Left lung (tissue), 4 donors: ENCODE measurements at regions not wholly inside any gene's neighbourhood (a gene's known extent, or its start where the extent isn't known, plus 50 kb on each side); places are given as distances from the start of the nearest gene placed in this dataset.

Experiments used
- ATAC-seq: fragments of 200-7000 bp; cut with Tn5 transposase; one replicate; pipeline ENCODE4 v1.9.1; 2020; ENCODE audit warnings: moderate library complexity
- DNase-seq, 4 donors: peaks; one replicate each; pipeline ENCODE4 v3.0.0-alpha.2; 2013 to 2020
- H3K27ac ChIP-seq, 2 donors: fragments of 200-600 bp; sonication (generic) in 1 of 2; one replicate each; pipeline versions ENCODE4 v1.5.0 to v1.8.0; 2020 to 2021
- H3K27me3 ChIP-seq, 2 donors: fragments of 200-600 bp; sonication (generic) in 1 of 2; one replicate each; pipeline versions ENCODE4 v1.5.0 to v1.8.0; 2020 to 2021
- H3K36me3 ChIP-seq, 2 donors: fragments of 200-600 bp; sonication (generic) in 1 of 2; one replicate each; pipeline versions ENCODE4 v1.5.0 to v1.8.0; 2020 to 2021
- H3K4me1 ChIP-seq, 2 donors: fragments of 200-600 bp; one replicate each; pipeline ENCODE4 v1.8.0; 2021
- H3K4me3 ChIP-seq, 2 donors: fragments of 200-600 bp; sonication (generic) in 1 of 2; one replicate each; pipeline versions ENCODE4 v1.5.0 to v1.8.0; 2020 to 2021; ENCODE audit warnings: mild to moderate bottlenecking in 1 of 2
- H3K9me3 ChIP-seq, 2 donors: fragments of 200-600 bp; sonication (generic) in 1 of 2; one replicate each; pipeline versions ENCODE4 v1.5.0 to v1.8.0; 2020 to 2021
- intact Hi-C, 2 donors: fragments of 100-400 bp; cut with DNase I; formaldehyde crosslinking; loops; one replicate each; pipeline versions ENCODE4 v1.11.2 to v1.14.2; 2022
- TF ChIP-seq, protein P1 (sequence below), 2 donors: fragments of 200-600 bp; sonication (generic) in 1 of 2; IDR thresholded peaks; one replicate each; pipeline versions ENCODE4 v1.5.0 to v1.8.0; 2021; ENCODE audit warnings: antibody characterized with exemption in 2 of 2
- donor health status: DM: no; HTN: yes; CAD: no.
- donor health status: DM: no; HTN: no; CAD: no.

DNA sequence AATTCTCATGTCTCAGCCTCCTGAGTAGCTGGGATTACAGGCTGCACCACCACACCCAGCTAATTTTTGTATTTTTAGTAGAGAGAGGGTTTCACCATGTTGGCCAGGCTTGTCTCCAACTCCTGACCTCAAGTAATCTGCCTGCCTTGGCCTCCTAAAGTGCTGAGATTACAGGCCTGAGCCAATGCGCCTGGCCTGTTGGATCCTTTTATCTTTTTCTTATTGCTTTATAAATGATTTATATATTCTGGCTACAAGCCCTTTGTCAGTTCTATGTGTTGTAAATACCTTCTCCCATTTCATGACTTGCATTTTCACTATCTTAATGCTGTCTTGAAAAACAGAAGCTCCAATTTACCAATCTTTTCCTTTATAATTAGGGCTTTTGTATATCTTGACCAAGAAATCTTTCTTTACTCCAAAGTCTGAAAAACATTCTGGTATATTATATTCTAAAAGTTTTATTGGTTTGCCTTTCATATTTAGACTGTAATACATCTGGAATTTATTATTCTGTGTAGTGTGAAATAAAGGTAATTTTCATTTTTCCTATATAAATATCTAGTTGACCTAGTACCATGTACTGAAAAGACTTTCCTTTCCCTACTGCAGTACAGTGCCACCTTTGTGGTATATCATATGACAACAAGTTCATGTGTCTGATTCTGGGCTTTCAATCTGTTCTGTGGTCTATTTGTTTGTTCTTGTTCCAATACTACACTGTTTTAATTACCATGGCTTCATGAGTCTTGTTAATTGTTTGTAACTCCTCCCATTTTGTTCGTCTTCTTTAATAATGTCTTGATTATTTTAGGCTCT lies 52.9 kb upstream of the RNU6-1 start:
- DNase-seq: no peak
- TF ChIP-seq, protein P1, sequence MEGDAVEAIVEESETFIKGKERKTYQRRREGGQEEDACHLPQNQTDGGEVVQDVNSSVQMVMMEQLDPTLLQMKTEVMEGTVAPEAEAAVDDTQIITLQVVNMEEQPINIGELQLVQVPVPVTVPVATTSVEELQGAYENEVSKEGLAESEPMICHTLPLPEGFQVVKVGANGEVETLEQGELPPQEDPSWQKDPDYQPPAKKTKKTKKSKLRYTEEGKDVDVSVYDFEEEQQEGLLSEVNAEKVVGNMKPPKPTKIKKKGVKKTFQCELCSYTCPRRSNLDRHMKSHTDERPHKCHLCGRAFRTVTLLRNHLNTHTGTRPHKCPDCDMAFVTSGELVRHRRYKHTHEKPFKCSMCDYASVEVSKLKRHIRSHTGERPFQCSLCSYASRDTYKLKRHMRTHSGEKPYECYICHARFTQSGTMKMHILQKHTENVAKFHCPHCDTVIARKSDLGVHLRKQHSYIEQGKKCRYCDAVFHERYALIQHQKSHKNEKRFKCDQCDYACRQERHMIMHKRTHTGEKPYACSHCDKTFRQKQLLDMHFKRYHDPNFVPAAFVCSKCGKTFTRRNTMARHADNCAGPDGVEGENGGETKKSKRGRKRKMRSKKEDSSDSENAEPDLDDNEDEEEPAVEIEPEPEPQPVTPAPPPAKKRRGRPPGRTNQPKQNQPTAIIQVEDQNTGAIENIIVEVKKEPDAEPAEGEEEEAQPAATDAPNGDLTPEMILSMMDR (IDR thresholded peaks at IDR 0.05): no peak
- Histone ChIP-seq H3K4me1 (no peaks in the 10 kb centered on the region), H3K27ac (no peak overlapping the region), H3K4me3 (no peak overlapping the region), H3K27me3 (no peaks in the 10 kb centered on the region), H3K36me3 (no peaks in the 10 kb centered on the region), H3K9me3 (peaks cover 0 to 11% of the 10 kb centered on the region in 2 donors)
- no peak for ATAC-seq
- intact Hi-C loops: no loop called here

DNA sequence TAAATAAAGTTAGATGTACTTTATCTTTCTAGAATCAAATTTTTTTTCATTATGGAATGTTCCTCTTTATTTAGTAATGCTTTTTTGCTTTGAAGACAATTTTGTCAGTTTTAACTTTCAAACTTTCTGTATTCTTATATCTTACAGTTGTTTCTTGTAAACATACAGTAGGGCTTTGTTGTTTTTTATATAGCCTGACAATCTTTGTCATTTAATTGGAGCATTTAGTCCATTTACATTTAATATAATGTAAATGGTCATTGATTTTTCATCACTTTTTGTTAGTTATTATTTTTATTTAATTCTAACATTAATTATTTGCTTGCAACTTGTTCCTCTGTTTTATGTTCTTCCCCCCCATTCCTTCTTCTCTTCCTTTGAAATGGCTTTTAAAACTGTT lies 55.4 kb upstream of the RNU6-1 start:
- Histone ChIP-seq H3K27me3 (no peaks in the 10 kb centered on the region), H3K4me3 (no peak overlapping the region), H3K4me1 (no peaks in the 10 kb centered on the region), H3K36me3 (no peaks in the 10 kb centered on the region), H3K27ac (no peak overlapping the region), H3K9me3 (peaks cover 0 to 11% of the 10 kb centered on the region in 2 donors)
- intact Hi-C loops: no loop called here
- TF ChIP-seq, protein P1 (IDR thresholded peaks at IDR 0.05): no peak
- ATAC-seq (no peak), DNase-seq (no peak)

DNA sequence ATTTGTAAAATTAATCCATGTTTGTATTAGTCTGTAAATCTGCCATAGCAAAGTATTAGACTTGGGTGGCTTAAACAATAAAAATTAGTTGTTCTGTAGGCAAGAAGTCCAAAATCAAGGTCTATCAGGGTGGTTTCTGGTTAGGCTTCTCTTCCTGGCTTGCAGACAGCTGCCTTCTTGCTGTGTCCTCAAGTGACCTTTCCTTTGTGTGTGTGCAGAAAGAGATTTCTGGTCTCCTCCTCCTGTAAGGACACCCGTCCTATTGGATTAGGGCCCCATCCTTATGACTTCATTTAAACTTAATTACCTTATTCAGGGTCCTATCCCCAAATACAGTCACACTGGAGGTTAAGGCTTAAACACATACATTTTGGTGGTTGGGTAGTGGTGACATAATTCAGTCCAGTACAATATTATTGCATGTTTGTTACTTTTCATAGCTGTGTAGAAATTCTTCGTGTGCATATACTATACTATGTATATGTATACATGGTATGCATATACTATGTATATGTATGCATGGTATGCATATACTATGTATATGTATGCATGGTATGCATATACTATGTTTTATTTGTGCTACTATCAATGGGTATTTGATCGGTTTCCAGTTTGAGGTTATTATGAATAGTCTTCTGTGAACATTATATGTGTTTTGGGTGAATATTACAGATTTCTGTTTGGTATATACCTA lies 57.9 kb upstream of the RNU6-1 start:
- ATAC-seq (no peak), DNase-seq (no peak)
- no peaks in the 10 kb centered on the region for H3K27me3 ChIP-seq
- intact Hi-C loops: no loop called here
- TF ChIP-seq, protein P1 (IDR thresholded peaks at IDR 0.05): no peak
- no peak overlapping the region for H3K27ac ChIP-seq
- H3K36me3 ChIP-seq: no peaks in the 10 kb centered on the region
- H3K4me1 ChIP-seq: no peaks in the 10 kb centered on the region
- H3K4me3 ChIP-seq: no peak overlapping the region
- H3K9me3 ChIP-seq: peaks cover 0 to 11% of the 10 kb centered on the region in 2 donors

DNA sequence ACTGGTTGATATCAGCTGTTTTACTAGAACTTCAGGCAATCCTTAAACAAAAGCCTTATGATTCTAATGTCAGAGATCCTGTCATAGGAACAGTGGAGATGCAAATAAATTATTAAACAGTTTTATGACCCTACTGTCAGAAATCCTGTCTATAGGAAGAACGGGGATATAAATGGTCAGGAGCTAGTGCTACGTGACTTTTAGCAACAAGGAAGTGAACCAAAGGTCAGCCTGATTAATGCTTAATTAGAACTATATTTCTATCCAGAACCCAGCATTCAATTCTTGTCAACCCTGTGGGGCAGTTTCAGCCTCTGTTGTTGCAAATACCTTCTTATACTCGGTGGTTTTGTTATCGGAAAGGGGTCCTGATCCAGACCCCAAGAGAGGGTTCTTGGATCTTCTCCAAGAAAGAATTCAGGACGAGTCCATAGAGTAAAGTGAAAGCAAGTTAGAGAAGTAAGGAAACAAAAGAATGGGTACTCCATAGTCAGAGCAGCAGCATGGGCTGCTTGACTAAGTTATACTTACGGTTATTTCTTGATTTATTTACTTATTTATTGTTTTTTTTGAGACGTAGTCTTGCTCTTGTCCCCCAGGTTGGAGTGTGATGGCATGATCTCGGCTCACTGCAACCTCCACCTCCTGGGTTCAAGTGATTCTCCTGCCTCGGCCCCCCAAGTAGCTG lies 59.9 kb upstream of the RNU6-1 start:
- intact Hi-C loops: no loop called here
- Histone ChIP-seq H3K9me3 (peaks cover 0 to 7% of the 10 kb centered on the region in 2 donors), H3K36me3 (no peaks in the 10 kb centered on the region), H3K27ac (no peak overlapping the region), H3K4me3 (no peak overlapping the region), H3K4me1 (no peaks in the 10 kb centered on the region), H3K27me3 (no peaks in the 10 kb centered on the region)
- TF ChIP-seq, protein P1 (IDR thresholded peaks at IDR 0.05): no peak
- ATAC-seq (no peak), DNase-seq (no peak)

DNA sequence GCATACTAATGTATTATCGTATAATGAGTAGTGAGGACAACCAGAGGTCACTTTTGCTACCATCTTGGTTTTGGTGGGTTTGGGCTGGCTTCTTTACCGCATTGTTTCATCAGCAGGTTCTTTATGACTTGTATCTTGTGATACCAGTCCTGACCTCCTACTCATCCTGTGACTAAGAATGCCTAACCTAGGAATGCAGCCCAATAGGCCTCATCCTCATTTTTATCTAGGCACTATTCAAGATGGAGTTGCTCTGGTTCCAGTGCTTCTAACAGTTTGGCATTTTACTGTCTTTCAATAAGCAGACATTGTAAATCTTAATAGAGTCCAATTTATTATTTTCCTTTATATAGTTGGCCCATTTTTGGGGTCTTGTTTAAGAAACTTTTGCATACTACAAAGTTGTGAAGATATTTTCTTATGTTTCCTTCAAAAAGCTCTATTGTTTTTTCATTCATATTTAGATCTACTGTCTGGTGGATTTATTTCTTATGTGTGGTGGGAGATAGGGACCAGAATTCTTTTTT lies 60.8 kb upstream of the RNU6-1 start:
- Histone ChIP-seq H3K27ac (no peak overlapping the region), H3K4me3 (no peak overlapping the region), H3K4me1 (no peaks in the 10 kb centered on the region), H3K36me3 (no peaks in the 10 kb centered on the region), H3K9me3 (peaks cover 0 to 3% of the 10 kb centered on the region in 2 donors), H3K27me3 (no peaks in the 10 kb centered on the region)
- intact Hi-C loops: no loop called here
- TF ChIP-seq, protein P1 (IDR thresholded peaks at IDR 0.05): no peak
- DNase-seq: no peak
- no peak for ATAC-seq
